ENCODE measurements at regions not wholly inside any gene's neighbourhood (a gene's known extent, or its start where the extent isn't known, plus 50 kb on each side); places are given as distances from the start of the nearest gene placed in this dataset.
"Not testable (repeated sequence)": the region's sequence is repeated elsewhere in the genome, so short reads cannot be mapped to it uniquely, and the experiment has no call there.

GRCh38 chr1:149635290-149635899 lies 51.7 kb downstream of the PPIAL4C start:
- not testable (repeated sequence) for H2AFZ ChIP-seq (ENCODE audit: low read depth, low read length); DNase-seq; H3K4me3 ChIP-seq (ENCODE audit: insufficient read depth in 1 of 2, low read depth in 1 of 2, low read length in 2 of 2); H2BK15ac ChIP-seq (ENCODE audit: low read depth, poor library complexity, severe bottlenecking); H2BK12ac ChIP-seq (ENCODE audit: low read length in 2 of 2); H3K27ac ChIP-seq (ENCODE audit: low read length, poor library complexity, severe bottlenecking); H4K91ac ChIP-seq (ENCODE audit: low read length); H3K4me1 ChIP-seq (ENCODE audit: control insufficient read depth, insufficient read depth, low read depth, low read length); H3K18ac ChIP-seq (ENCODE audit: low read depth in 1 of 2, low read length in 2 of 2); H3K4ac ChIP-seq (ENCODE audit: low read depth in 1 of 2, low read length in 2 of 2); H2BK5ac ChIP-seq (ENCODE audit: low read depth, low read length, poor library complexity, severe bottlenecking); H3K9me3 ChIP-seq (ENCODE audit: control insufficient read depth, low read length); H3K36me3 ChIP-seq (ENCODE audit: control insufficient read depth in 1 of 2, insufficient read depth in 2 of 2, low read depth in 1 of 2, low read length in 2 of 2); H3K14ac ChIP-seq (ENCODE audit: low read length in 2 of 2); H3K23ac ChIP-seq (ENCODE audit: low read length in 2 of 2); H3K9ac ChIP-seq (ENCODE audit: low read length); H3K79me1 ChIP-seq (replicated peaks; ENCODE audit: low read length, poor library complexity, severe bottlenecking); H4K8ac ChIP-seq (ENCODE audit: low read length); H3K27me3 ChIP-seq (ENCODE audit: control insufficient read depth in 1 of 2, insufficient read depth in 1 of 2, low read length in 2 of 2); H2AK5ac ChIP-seq (ENCODE audit: low read length, severe bottlenecking); H2BK120ac ChIP-seq (ENCODE audit: low read depth, low read length); H3K4me2 ChIP-seq (ENCODE audit: low read length, poor library complexity, severe bottlenecking)
- no CpG with 5 or more reads among the region's 10 CpGs for WGBS

DNA sequence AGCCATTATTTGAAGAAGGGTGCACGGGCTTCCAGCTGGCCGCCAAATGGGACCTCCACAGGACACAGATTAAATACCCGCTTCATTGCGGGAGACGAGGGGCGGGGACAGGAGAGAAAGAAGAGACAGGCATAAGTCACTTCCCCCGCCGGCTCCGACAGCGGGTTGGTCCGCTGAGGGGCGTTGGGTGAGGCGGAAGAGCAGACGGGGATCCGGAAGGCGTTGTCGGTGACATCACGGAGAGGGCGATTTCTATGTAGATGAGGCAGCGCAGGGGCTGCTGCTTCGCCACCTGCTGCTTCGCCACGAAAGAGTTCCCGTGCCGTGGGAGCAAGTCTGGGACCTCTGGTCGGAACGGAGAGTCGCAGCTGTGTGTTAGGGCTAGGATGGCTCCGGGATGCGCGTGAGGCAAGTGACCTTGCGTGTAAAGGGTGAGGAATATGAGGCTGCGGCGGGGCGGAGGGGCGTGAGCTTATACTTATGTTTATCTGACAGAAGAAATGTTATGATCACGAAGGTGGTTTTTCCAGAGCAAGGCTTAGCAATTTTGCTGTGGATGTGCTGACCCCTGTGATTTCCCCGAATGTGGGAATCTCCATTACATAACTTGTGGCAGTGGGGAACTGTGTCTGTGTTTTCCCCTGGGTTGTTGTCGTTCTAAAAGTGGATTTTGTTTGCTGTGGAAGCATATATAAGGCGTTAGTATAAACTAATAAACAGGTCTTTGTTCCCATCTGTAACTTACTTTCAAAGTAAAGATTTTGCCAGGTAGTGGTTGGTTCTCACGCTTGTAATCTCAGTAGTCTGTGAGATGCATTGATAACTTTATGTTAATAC lies 52.9 kb downstream of the PPIAL4C start:
- Histone ChIP-seq H3K27ac (ENCODE audit: low read length, poor library complexity, severe bottlenecking) (peak overlapping the region; percentile 95), H4K91ac (ENCODE audit: low read length) (peak overlapping the region; percentile 98), H3K4ac (ENCODE audit: low read depth in 1 of 2, low read length in 2 of 2) (peak overlapping the region in 1 of 2 experiments; percentile 81), H4K8ac (ENCODE audit: low read length) (peak overlapping the region; percentile 98), H2BK5ac (ENCODE audit: low read depth, low read length, poor library complexity, severe bottlenecking) (peak overlapping the region; percentile 99), H3K9ac (ENCODE audit: low read length) (peak overlapping the region; percentile 90), H3K4me3 (ENCODE audit: insufficient read depth in 1 of 2, low read depth in 1 of 2, low read length in 2 of 2) (peak overlapping the region; percentile 60 to 75), H3K4me2 (ENCODE audit: low read length, poor library complexity, severe bottlenecking) (peak overlapping the region; percentile 63), H3K18ac (ENCODE audit: low read depth in 1 of 2, low read length in 2 of 2) (peak overlapping the region; percentile 44 to 89)
- H2BK15ac ChIP-seq (ENCODE audit: low read depth, poor library complexity, severe bottlenecking); H2AK5ac ChIP-seq (ENCODE audit: low read length, severe bottlenecking); H3K4me1 ChIP-seq (ENCODE audit: control insufficient read depth, insufficient read depth, low read depth, low read length); H2BK120ac ChIP-seq (ENCODE audit: low read depth, low read length); H3K9me3 ChIP-seq (ENCODE audit: control insufficient read depth, low read length); H2BK12ac ChIP-seq (ENCODE audit: low read length in 2 of 2); H3K27me3 ChIP-seq (ENCODE audit: control insufficient read depth in 1 of 2, insufficient read depth in 1 of 2, low read length in 2 of 2); H3K23ac ChIP-seq (ENCODE audit: low read length in 2 of 2); H3K14ac ChIP-seq (ENCODE audit: low read length in 2 of 2); H3K79me1 ChIP-seq (replicated peaks; ENCODE audit: low read length, poor library complexity, severe bottlenecking); H3K36me3 ChIP-seq (ENCODE audit: control insufficient read depth in 1 of 2, insufficient read depth in 2 of 2, low read depth in 1 of 2, low read length in 2 of 2); H2AFZ ChIP-seq (ENCODE audit: low read depth, low read length): not testable (repeated sequence)
- peak; percentile 97 for DNase-seq
- WGBS: 0% methylated on average over 34 of the region's 41 CpGs

DNA sequence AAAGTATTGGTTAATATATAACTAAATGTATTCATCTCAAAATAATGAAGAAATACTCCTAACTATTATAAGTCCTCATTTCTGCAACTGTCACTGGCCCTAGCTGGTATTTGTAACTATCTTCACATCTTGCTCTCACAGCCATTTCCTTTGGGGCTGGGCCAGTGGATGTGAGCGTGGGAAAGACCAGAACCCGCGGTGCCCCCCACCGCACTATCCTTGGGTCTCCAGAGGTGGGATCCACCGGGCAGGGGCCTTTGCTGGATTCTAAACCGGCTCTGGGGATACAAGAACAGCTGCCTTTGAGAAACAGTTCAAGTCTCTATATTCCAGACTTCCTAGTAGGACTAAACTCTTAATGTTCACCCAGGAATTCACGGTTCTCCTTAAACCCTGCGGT lies 54.8 kb downstream of the PPIAL4C start:
- H3K4me2 ChIP-seq (ENCODE audit: low read length, poor library complexity, severe bottlenecking); H3K27ac ChIP-seq (ENCODE audit: low read length, poor library complexity, severe bottlenecking); H3K23ac ChIP-seq (ENCODE audit: low read length in 2 of 2); H4K8ac ChIP-seq (ENCODE audit: low read length); DNase-seq; H3K18ac ChIP-seq (ENCODE audit: low read depth in 1 of 2, low read length in 2 of 2); H4K91ac ChIP-seq (ENCODE audit: low read length); H3K14ac ChIP-seq (ENCODE audit: low read length in 2 of 2); H2BK15ac ChIP-seq (ENCODE audit: low read depth, poor library complexity, severe bottlenecking); H2BK5ac ChIP-seq (ENCODE audit: low read depth, low read length, poor library complexity, severe bottlenecking); H2AFZ ChIP-seq (ENCODE audit: low read depth, low read length); H3K4me3 ChIP-seq (ENCODE audit: insufficient read depth in 1 of 2, low read depth in 1 of 2, low read length in 2 of 2); H3K4me1 ChIP-seq (ENCODE audit: control insufficient read depth, insufficient read depth, low read depth, low read length); H2BK12ac ChIP-seq (ENCODE audit: low read length in 2 of 2); H2AK5ac ChIP-seq (ENCODE audit: low read length, severe bottlenecking); H3K9ac ChIP-seq (ENCODE audit: low read length); H3K36me3 ChIP-seq (ENCODE audit: control insufficient read depth in 1 of 2, insufficient read depth in 2 of 2, low read depth in 1 of 2, low read length in 2 of 2); H3K9me3 ChIP-seq (ENCODE audit: control insufficient read depth, low read length); H2BK120ac ChIP-seq (ENCODE audit: low read depth, low read length); H3K79me1 ChIP-seq (replicated peaks; ENCODE audit: low read length, poor library complexity, severe bottlenecking); H3K4ac ChIP-seq (ENCODE audit: low read depth in 1 of 2, low read length in 2 of 2); H3K27me3 ChIP-seq (ENCODE audit: control insufficient read depth in 1 of 2, insufficient read depth in 1 of 2, low read length in 2 of 2): not testable (repeated sequence)
- WGBS: 87% methylated on average over 8 of the region's 8 CpGs

DNA sequence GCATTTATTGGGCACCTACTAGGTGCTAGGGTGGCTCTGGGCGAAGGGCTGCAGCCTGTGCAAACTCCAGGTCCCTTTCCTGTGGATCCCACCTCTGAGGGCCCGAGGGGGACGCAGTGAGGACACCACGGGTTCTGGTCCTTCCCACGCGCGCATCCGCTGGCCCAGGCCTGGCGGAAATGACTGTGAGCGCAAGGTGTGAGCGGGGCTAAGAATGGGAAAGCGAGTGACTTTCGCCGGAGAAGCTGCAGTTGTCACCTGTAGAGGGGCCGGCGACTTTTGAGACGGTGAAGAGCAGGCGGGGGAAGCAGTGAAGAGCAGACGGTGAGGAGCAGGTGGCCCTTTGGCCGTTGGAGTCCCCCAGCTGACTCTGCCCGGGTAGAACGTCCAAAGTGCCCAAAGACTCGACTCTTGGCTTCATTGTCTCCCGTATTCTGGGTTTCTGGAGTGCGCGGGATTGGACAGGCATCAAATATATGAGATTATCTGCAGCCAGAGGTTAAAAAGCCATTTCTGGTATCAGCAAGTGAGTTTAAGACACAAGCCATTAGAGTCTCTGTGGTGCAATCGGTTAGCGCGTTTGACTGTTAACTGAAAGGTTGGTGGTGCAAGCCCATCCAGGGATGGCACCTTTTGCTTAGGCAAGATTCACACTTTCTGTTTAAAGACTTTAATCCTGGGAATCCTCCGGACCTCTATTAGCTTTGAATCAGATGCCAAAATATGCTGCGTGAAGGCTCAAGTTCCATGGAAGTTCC lies 55.4 kb downstream of the PPIAL4C start:
- H2BK15ac ChIP-seq (ENCODE audit: low read depth, poor library complexity, severe bottlenecking); H2AK5ac ChIP-seq (ENCODE audit: low read length, severe bottlenecking); H3K79me1 ChIP-seq (replicated peaks; ENCODE audit: low read length, poor library complexity, severe bottlenecking); H3K36me3 ChIP-seq (ENCODE audit: control insufficient read depth in 1 of 2, insufficient read depth in 2 of 2, low read depth in 1 of 2, low read length in 2 of 2); H3K14ac ChIP-seq (ENCODE audit: low read length in 2 of 2); DNase-seq; H2AFZ ChIP-seq (ENCODE audit: low read depth, low read length); H2BK120ac ChIP-seq (ENCODE audit: low read depth, low read length); H3K18ac ChIP-seq (ENCODE audit: low read depth in 1 of 2, low read length in 2 of 2); H2BK5ac ChIP-seq (ENCODE audit: low read depth, low read length, poor library complexity, severe bottlenecking); H3K4me2 ChIP-seq (ENCODE audit: low read length, poor library complexity, severe bottlenecking); H4K91ac ChIP-seq (ENCODE audit: low read length); H2BK12ac ChIP-seq (ENCODE audit: low read length in 2 of 2); H3K27me3 ChIP-seq (ENCODE audit: control insufficient read depth in 1 of 2, insufficient read depth in 1 of 2, low read length in 2 of 2); H3K4ac ChIP-seq (ENCODE audit: low read depth in 1 of 2, low read length in 2 of 2); H3K23ac ChIP-seq (ENCODE audit: low read length in 2 of 2); H3K9me3 ChIP-seq (ENCODE audit: control insufficient read depth, low read length); H3K4me3 ChIP-seq (ENCODE audit: insufficient read depth in 1 of 2, low read depth in 1 of 2, low read length in 2 of 2); H3K27ac ChIP-seq (ENCODE audit: low read length, poor library complexity, severe bottlenecking); H4K8ac ChIP-seq (ENCODE audit: low read length); H3K4me1 ChIP-seq (ENCODE audit: control insufficient read depth, insufficient read depth, low read depth, low read length); H3K9ac ChIP-seq (ENCODE audit: low read length): not testable (repeated sequence)
- WGBS: 94% methylated on average over 20 of the region's 31 CpGs

Data from mesenchymal stem cell (in vitro differentiated cells and primary cell).